Prostate gland (tissue), 2 donors: ENCODE measurements at regions not wholly inside any gene's neighbourhood (a gene's known extent, or its start where the extent isn't known, plus 50 kb on each side); places are given as distances from the start of the nearest gene placed in this dataset.

Experiments used
- POLR2A ChIP-seq: fragments of 450-650 bp; IDR thresholded peaks from one replicate; pipeline ENCODE4 v1.6.1; 2016; ENCODE audit warnings: antibody characterized with exemption, mild to moderate bottlenecking
- POLR2AphosphoS5 ChIP-seq: sonication (generic); formaldehyde crosslinking; IDR thresholded peaks from one replicate; pipeline ENCODE4 v1.6.1; 2017; ENCODE audit warnings: antibody characterized with exemption
- TF ChIP-seq, protein P1 (sequence below), 4 experiments: fragments of 200-600 bp in 2 of 4; fragments of 450-650 bp in 2 of 4; sonication (generic) in 2 of 4; IDR thresholded peaks; 1 replicate in 3 of 4; 2 replicates in 1 of 4; pipeline ENCODE4 v1.5.1; 2016 to 2019; ENCODE audit warnings: antibody characterized with exemption in 4 of 4, mild to moderate bottlenecking in 2 of 4, moderate library complexity in 2 of 4

DNA sequence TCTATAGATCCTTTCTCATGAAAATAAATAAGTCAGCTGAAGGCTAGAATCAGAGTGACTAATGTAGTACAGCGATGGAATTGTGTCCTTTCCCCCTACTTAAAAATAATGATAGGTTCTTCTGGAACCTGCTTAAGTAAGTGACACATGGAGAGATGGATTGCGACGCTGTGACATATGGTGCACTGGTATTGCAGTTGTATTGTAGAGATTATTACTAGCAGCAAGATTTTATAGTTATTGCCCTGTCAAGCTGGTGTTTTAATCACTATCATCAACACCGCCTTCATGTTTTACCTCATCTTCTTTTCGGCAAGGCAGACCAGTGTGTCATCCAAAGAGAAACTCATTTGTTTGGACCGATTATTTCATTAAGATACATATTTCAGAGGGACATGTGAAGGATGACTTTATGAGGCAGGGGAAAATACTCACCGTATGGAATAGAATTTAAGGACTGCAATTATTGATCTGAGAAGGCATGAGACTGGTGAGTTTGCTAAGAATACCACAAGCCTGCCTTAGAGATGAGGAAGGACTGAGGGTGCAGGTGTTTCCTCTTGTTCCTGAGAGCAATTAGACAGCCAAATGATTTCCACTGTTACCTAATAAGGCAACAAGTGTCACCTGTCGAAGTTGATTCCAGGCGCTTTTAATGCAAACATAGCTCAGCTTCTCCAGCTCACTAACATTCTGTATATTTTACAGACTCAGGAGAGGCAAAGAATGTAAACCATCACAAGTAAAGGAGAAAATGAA is 1855.5 kb downstream of the MAT2B start:
- TF ChIP-seq, protein P1, sequence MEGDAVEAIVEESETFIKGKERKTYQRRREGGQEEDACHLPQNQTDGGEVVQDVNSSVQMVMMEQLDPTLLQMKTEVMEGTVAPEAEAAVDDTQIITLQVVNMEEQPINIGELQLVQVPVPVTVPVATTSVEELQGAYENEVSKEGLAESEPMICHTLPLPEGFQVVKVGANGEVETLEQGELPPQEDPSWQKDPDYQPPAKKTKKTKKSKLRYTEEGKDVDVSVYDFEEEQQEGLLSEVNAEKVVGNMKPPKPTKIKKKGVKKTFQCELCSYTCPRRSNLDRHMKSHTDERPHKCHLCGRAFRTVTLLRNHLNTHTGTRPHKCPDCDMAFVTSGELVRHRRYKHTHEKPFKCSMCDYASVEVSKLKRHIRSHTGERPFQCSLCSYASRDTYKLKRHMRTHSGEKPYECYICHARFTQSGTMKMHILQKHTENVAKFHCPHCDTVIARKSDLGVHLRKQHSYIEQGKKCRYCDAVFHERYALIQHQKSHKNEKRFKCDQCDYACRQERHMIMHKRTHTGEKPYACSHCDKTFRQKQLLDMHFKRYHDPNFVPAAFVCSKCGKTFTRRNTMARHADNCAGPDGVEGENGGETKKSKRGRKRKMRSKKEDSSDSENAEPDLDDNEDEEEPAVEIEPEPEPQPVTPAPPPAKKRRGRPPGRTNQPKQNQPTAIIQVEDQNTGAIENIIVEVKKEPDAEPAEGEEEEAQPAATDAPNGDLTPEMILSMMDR (IDR thresholded peaks at IDR 0.05): no peak
- TF ChIP-seq POLR2AphosphoS5 (no peak), POLR2A (no peak)
